Uterus (tissue), 3 donors: ENCODE measurements at regions not wholly inside any gene's neighbourhood (a gene's known extent, or its start where the extent isn't known, plus 50 kb on each side); places are given as distances from the start of the nearest gene placed in this dataset.

Source experiments
- DNase-seq, 2 donors: peaks; one replicate each; pipeline ENCODE4 v3.0.0-alpha.2; 2019 to 2020
- H3K27ac ChIP-seq, 2 donors: fragments of 200-600 bp; sonication (generic); 1 replicate in 1 of 2; 2 replicates in 1 of 2; pipeline ENCODE4 v1.5.1; 2016 to 2018
- H3K27me3 ChIP-seq, 2 donors: fragments of 200-600 bp; sonication (generic); one replicate each; pipeline ENCODE4 v1.5.1; 2018 to 2019; ENCODE audit warnings: control low read depth in 1 of 2
- H3K36me3 ChIP-seq, 2 donors: fragments of 200-600 bp; sonication (generic); one replicate each; pipeline ENCODE4 v1.5.1; 2019; ENCODE audit warnings: control low read depth in 1 of 2
- H3K4me1 ChIP-seq, 2 donors: fragments of 200-600 bp; sonication (generic); one replicate each; pipeline ENCODE4 v1.5.1; 2018 to 2019; ENCODE audit warnings: control low read depth in 1 of 2
- H3K4me3 ChIP-seq, 2 donors: fragments of 200-600 bp; sonication (generic); 1 replicate in 1 of 2; 2 replicates in 1 of 2; pipeline ENCODE4 v1.5.1; 2018 to 2019; ENCODE audit warnings: mild to moderate bottlenecking in 1 of 2
- H3K9me3 ChIP-seq, 2 donors: fragments of 200-600 bp; sonication (generic); one replicate each; pipeline ENCODE4 v1.5.1; 2019; ENCODE audit warnings: control low read depth in 1 of 2
- CTCF ChIP-seq, 4 experiments: fragments of 200-600 bp in 2 of 4; fragments of 450-650 bp in 2 of 4; sonication (generic) in 2 of 4; IDR thresholded peaks; one replicate each; pipeline ENCODE4 v1.5.1; 2016 to 2019; ENCODE audit warnings: antibody characterized with exemption in 4 of 4, mild to moderate bottlenecking in 2 of 4, moderate library complexity in 1 of 4
- POLR2A ChIP-seq, 2 donors: fragments of 450-650 bp; IDR thresholded peaks; one replicate each; pipeline ENCODE4 v1.6.1; 2016; ENCODE audit warnings: antibody characterized with exemption in 2 of 2, mild to moderate bottlenecking in 1 of 2, moderate library complexity in 1 of 2
- intact Hi-C: fragments of 100-400 bp; cut with DNase I; formaldehyde crosslinking; loops from one replicate; pipeline ENCODE4 v1.15.1; 2023; ENCODE audit warnings: low total_unique reads
- donor health status: DM: yes; HTN: yes; CAD: no.

- no peak for DNase-seq
- Histone ChIP-seq H3K36me3 (no peaks in the 10 kb centered on the region), H3K27me3 (no peaks in the 10 kb centered on the region), H3K4me1 (no peaks in the 10 kb centered on the region), H3K4me3 (no peak overlapping the region), H3K27ac (no peak overlapping the region), H3K9me3 (no peaks in the 10 kb centered on the region)
- TF ChIP-seq POLR2A (IDR thresholded peaks at IDR 0.05) (no peak), CTCF (IDR thresholded peaks at IDR 0.05) (no peak)
- intact Hi-C loops, result no loop called here
Measured at GRCh38 chr2:126299469-126299976, 356.4 kb upstream of the GYPC start.

GRCh38 chr2:126300348-126300747, 355.6 kb upstream of the GYPC start:
- TF ChIP-seq POLR2A (IDR thresholded peaks at IDR 0.05) (no peak), CTCF (IDR thresholded peaks at IDR 0.05) (no peak)
- no peaks in the 10 kb centered on the region for H3K36me3 ChIP-seq
- no peaks in the 10 kb centered on the region for H3K4me1 ChIP-seq
- H3K27me3 ChIP-seq, result no peaks in the 10 kb centered on the region
- intact Hi-C loops, result no loop called here
- no peak overlapping the region for H3K27ac ChIP-seq
- H3K4me3 ChIP-seq, result no peak overlapping the region
- DNase-seq, result no peak
- no peaks in the 10 kb centered on the region for H3K9me3 ChIP-seq

- H3K9me3 ChIP-seq, result no peaks in the 10 kb centered on the region
- H3K27ac ChIP-seq, result no peak overlapping the region
- TF ChIP-seq CTCF (IDR thresholded peaks at IDR 0.05), result no peak
- TF ChIP-seq POLR2A (IDR thresholded peaks at IDR 0.05), result no peak
- no peak for DNase-seq
- H3K4me3 ChIP-seq, result no peak overlapping the region
- H3K36me3 ChIP-seq, result no peaks in the 10 kb centered on the region
- H3K4me1 ChIP-seq, result no peaks in the 10 kb centered on the region
- no peaks in the 10 kb centered on the region for H3K27me3 ChIP-seq
- intact Hi-C loops, result no loop called here
Measured at GRCh38 chr2:126302043-126302442, 353.9 kb upstream of the GYPC start.

GRCh38 chr2:126303113-126303512, 352.8 kb upstream of the GYPC start:
- Histone ChIP-seq H3K27me3 (no peaks in the 10 kb centered on the region), H3K4me3 (no peak overlapping the region), H3K27ac (no peak overlapping the region)

GRCh38 chr2:126304154-126304553, 351.8 kb upstream of the GYPC start:
- Histone ChIP-seq H3K27me3 (no peaks in the 10 kb centered on the region), H3K4me1 (no peaks in the 10 kb centered on the region), H3K9me3 (no peaks in the 10 kb centered on the region), H3K36me3 (no peaks in the 10 kb centered on the region), H3K4me3 (no peak overlapping the region), H3K27ac (no peak overlapping the region)
- intact Hi-C loops, result no loop called here
- TF ChIP-seq CTCF (IDR thresholded peaks at IDR 0.05) (no peak), POLR2A (IDR thresholded peaks at IDR 0.05) (no peak)
- DNase-seq, result no peak

More at GRCh38 chr2:126303113-126303512, 352.8 kb upstream of the GYPC start:
- Histone ChIP-seq H3K36me3 (no peaks in the 10 kb centered on the region), H3K9me3 (no peaks in the 10 kb centered on the region), H3K4me1 (no peaks in the 10 kb centered on the region)
- DNase-seq, result no peak
- TF ChIP-seq CTCF (IDR thresholded peaks at IDR 0.05) (no peak), POLR2A (IDR thresholded peaks at IDR 0.05) (no peak)
- intact Hi-C loops, result no loop called here
